H1 (cell line): ENCODE measurements at regions not wholly inside any gene's neighbourhood (a gene's known extent, or its start where the extent isn't known, plus 50 kb on each side); places are given as distances from the start of the nearest gene placed in this dataset.

ENCODE experiments used
- CTCF ChIA-PET: fragments of 300-600 bp; sonication (Branson Sonifier 250); formaldehyde crosslinking; loops from one replicate; lab custom pipeline; 2021; ENCODE audit not compliant: partially characterized antibody; lab: Charles Lee
- POLR2A ChIA-PET: fragments of 300-600 bp; sonication (Branson Sonifier 250); formaldehyde crosslinking; loops from one replicate; lab custom pipeline; 2021; ENCODE audit warnings: inconsistent platforms; ENCODE audit not compliant: partially characterized antibody; lab: Charles Lee
- DNase-seq, 2 experiments: peaks; one replicate each; pipeline versions ENCODE4 v3.0.0 to v3.0.0-alpha.2; 2010 to 2022; ENCODE audit warnings: low spot score in 2 of 2, low read depth in 1 of 2, mixed read lengths in 1 of 2
- FAIRE-seq: peaks from 2 replicates; lab custom pipeline; 2011; peaks lifted over from hg19 to GRCh38; lab: Jason Lieb, UNC
- H2AFZ ChIP-seq: 2 replicates; pipeline ENCODE4 v1.8.1; 2012; ENCODE audit warnings: low read length, inconsistent platforms
- H2AK5ac ChIP-seq: 2 replicates; pipeline ENCODE4 v1.6.1; 2013; ENCODE audit warnings: low read depth, low read length
- H2BK120ac ChIP-seq: replicated peaks from 2 replicates; pipeline ENCODE3; 2013; ENCODE audit warnings: low read depth, low read length, inconsistent platforms
- H2BK12ac ChIP-seq: 2 replicates; pipeline ENCODE4 v1.6.1; 2013; ENCODE audit warnings: low read depth, low read length
- H2BK15ac ChIP-seq: 2 replicates; pipeline ENCODE4 v1.6.1; 2013; ENCODE audit warnings: low read length
- H2BK20ac ChIP-seq: 2 replicates; pipeline ENCODE4 v1.6.1; 2013; ENCODE audit warnings: low read length
- H2BK5ac ChIP-seq: 2 replicates; pipeline ENCODE4 v1.6.1; 2013; ENCODE audit warnings: low read depth, low read length
- H3K14ac ChIP-seq: 2 replicates; pipeline ENCODE4 v1.6.1; 2013; ENCODE audit warnings: inconsistent platforms; ENCODE audit not compliant: insufficient read length
- H3K18ac ChIP-seq: 2 replicates; pipeline ENCODE4 v1.6.1; 2013; ENCODE audit warnings: low read length; ENCODE audit errors: extremely low read depth
- H3K23ac ChIP-seq: 2 replicates; pipeline ENCODE4 v1.6.1; 2013; ENCODE audit warnings: inconsistent platforms; ENCODE audit not compliant: insufficient read length
- H3K23me2 ChIP-seq: 2 replicates; pipeline ENCODE4 v1.6.1; 2013; ENCODE audit warnings: low read depth, low read length
- H3K27ac ChIP-seq: 2 replicates; pipeline ENCODE4 v1.6.1; 2011; ENCODE audit warnings: low read depth, low read length, inconsistent platforms
- H3K27me3 ChIP-seq, 4 experiments: replicated peaks in 1 of 4; 1 replicate in 1 of 4; 2 replicates in 3 of 4; pipeline versions ENCODE4 v1.6.1 to v1.8.1; 2011 to 2013; ENCODE audit warnings: low read length in 3 of 4, mild to moderate bottlenecking in 3 of 4, inconsistent platforms in 2 of 4, mixed read lengths in 2 of 4, moderate library complexity in 1 of 4; ENCODE audit not compliant: control insufficient read depth in 3 of 4, insufficient read depth in 3 of 4; ENCODE audit errors: extremely low read depth in 1 of 4
- H3K36me3 ChIP-seq, 4 experiments: 2 replicates each; pipeline versions ENCODE4 v1.6.1 to v1.8.1; 2011 to 2013; ENCODE audit warnings: mild to moderate bottlenecking in 4 of 4, low read length in 3 of 4, moderate library complexity in 2 of 4, control low read depth in 1 of 4, inconsistent platforms in 1 of 4; ENCODE audit not compliant: insufficient read depth in 4 of 4, control insufficient read depth in 2 of 4
- H3K4ac ChIP-seq: replicated peaks from 2 replicates; pipeline ENCODE3; 2013; ENCODE audit warnings: low read length, low read depth, mixed read lengths, inconsistent platforms; ENCODE audit not compliant: insufficient read length
- H3K4me1 ChIP-seq, 4 experiments: replicated peaks in 1 of 4; 1 replicate in 1 of 4; 2 replicates in 3 of 4; pipeline versions ENCODE4 v1.6.1 to v1.8.1; 2011 to 2013; ENCODE audit warnings: low read length in 3 of 4, inconsistent platforms in 2 of 4, mixed read lengths in 1 of 4; ENCODE audit not compliant: insufficient read depth in 4 of 4, control insufficient read depth in 3 of 4
- H3K4me2 ChIP-seq, 2 experiments: 2 replicates each; pipeline versions ENCODE4 v1.6.1 to v1.8.1; 2011 to 2013; ENCODE audit warnings: low read depth in 2 of 2, low read length in 2 of 2, control low read depth in 1 of 2, inconsistent platforms in 1 of 2, mild to moderate bottlenecking in 1 of 2; ENCODE audit not compliant: insufficient read depth in 1 of 2
- H3K4me3 ChIP-seq, 4 experiments: fragments of 200-600, 300-600 bp in 1 of 4; sonication (generic), shearing (Covaris generic), sonication (Bioruptor Twin) in 1 of 4; 2 replicates each; pipeline versions ENCODE4 v1.5.1 to v1.8.1; 2011 to 2016; ENCODE audit warnings: low read length in 4 of 4, low read depth in 3 of 4, control low read depth in 2 of 4, inconsistent platforms in 2 of 4, mild to moderate bottlenecking in 2 of 4, mixed read lengths in 1 of 4, moderate library complexity in 1 of 4; ENCODE audit not compliant: insufficient read depth in 2 of 4; ENCODE audit errors: extremely low read depth in 1 of 4
- H3K56ac ChIP-seq: replicated peaks from 2 replicates; pipeline ENCODE3; 2013; ENCODE audit warnings: low read depth, mild to moderate bottlenecking, mixed read lengths, low read length, inconsistent platforms; ENCODE audit not compliant: insufficient read length
- H3K79me1 ChIP-seq: 2 replicates; pipeline ENCODE4 v1.6.1; 2013; ENCODE audit warnings: low read depth, low read length, control low read depth
- H3K79me2 ChIP-seq, 2 experiments: 2 replicates each; pipeline versions ENCODE4 v1.6.1 to v1.8.1; 2012 to 2013; ENCODE audit warnings: low read length in 2 of 2, mild to moderate bottlenecking in 2 of 2, inconsistent platforms in 1 of 2; ENCODE audit not compliant: insufficient read depth in 2 of 2, control insufficient read depth in 1 of 2
- H3K9ac ChIP-seq, 4 experiments: replicated peaks in 1 of 4; 1 replicate in 1 of 4; 2 replicates in 3 of 4; pipeline versions ENCODE4 v1.6.1 to v1.8.1; 2011 to 2013; ENCODE audit warnings: low read depth in 3 of 4, low read length in 3 of 4, control low read depth in 2 of 4, mild to moderate bottlenecking in 2 of 4, moderate library complexity in 2 of 4, inconsistent platforms in 1 of 4; ENCODE audit errors: extremely low read depth in 1 of 4
- H3K9me3 ChIP-seq, 2 experiments: 2 replicates each; pipeline versions ENCODE4 v1.6.1 to v1.8.1; 2012 to 2013; ENCODE audit warnings: mild to moderate bottlenecking in 2 of 2, moderate library complexity in 2 of 2, control low read depth in 1 of 2, inconsistent platforms in 1 of 2, low read depth in 1 of 2, low read length in 1 of 2, mixed read lengths in 1 of 2; ENCODE audit not compliant: insufficient read depth in 2 of 2
- H4K20me1 ChIP-seq, 2 experiments: replicated peaks in 1 of 2; 2 replicates each; pipeline versions ENCODE3 to v1.8.1; 2011 to 2013; ENCODE audit warnings: inconsistent platforms in 2 of 2, low read length in 2 of 2, mild to moderate bottlenecking in 1 of 2; ENCODE audit not compliant: insufficient read depth in 2 of 2, control insufficient read depth in 1 of 2
- H4K5ac ChIP-seq: 2 replicates; pipeline ENCODE4 v1.6.1; 2013; ENCODE audit warnings: low read length, low read depth, mixed read lengths, inconsistent platforms; ENCODE audit not compliant: insufficient read length
- H4K8ac ChIP-seq: 2 replicates; pipeline ENCODE4 v1.8.0; 2013; ENCODE audit warnings: mild to moderate bottlenecking, moderate library complexity, low read length, inconsistent platforms; ENCODE audit not compliant: insufficient read depth; ENCODE audit errors: extremely low read depth
- H4K91ac ChIP-seq: replicated peaks from 2 replicates; pipeline ENCODE3; 2013; ENCODE audit warnings: low read length, mixed read lengths, inconsistent platforms; ENCODE audit not compliant: insufficient read length
- CBX8 ChIP-seq: fragments of 300-800, 300-1000 bp; sonication (generic); IDR thresholded peaks from 2 replicates; pipeline ENCODE4 v1.7.1; 2016; ENCODE audit warnings: low read depth, low read length, borderline replicate concordance
- CEBPB ChIP-seq: IDR thresholded peaks from 2 replicates; pipeline ENCODE4 v1.6.1; 2012; ENCODE audit warnings: low read depth, low read length
- CHD2 ChIP-seq: IDR thresholded peaks from 2 replicates; pipeline ENCODE4 v1.6.1; 2012; ENCODE audit warnings: low read length, improper control_type of control experiment
- HDAC6 ChIP-seq: IDR thresholded peaks from one replicate; pipeline ENCODE4 v1.7.1; 2012; ENCODE audit warnings: low read depth, mild to moderate bottlenecking, inconsistent platforms, low read length, moderate library complexity
- POU5F1 ChIP-seq: IDR thresholded peaks from 2 replicates; pipeline ENCODE4 v1.6.1; 2011; ENCODE audit warnings: low read depth, mild to moderate bottlenecking, low read length, moderate library complexity
- RFX5 ChIP-seq: IDR thresholded peaks from 2 replicates; pipeline ENCODE4 v1.6.1; 2011; ENCODE audit warnings: low read depth, low read length, improper control_type of control experiment, borderline replicate concordance
- SP1 ChIP-seq: IDR thresholded peaks from 2 replicates; pipeline ENCODE4 v1.6.1; 2011; ENCODE audit warnings: low read depth, low read length
- TBP ChIP-seq: IDR thresholded peaks from 2 replicates; pipeline ENCODE4 v1.6.1; 2011; ENCODE audit warnings: low read depth, low read length, improper control_type of control experiment
- TEAD4 ChIP-seq: IDR thresholded peaks from 2 replicates; pipeline ENCODE4 v1.6.1; 2012; ENCODE audit warnings: low read depth, low read length, inconsistent platforms, mixed read lengths
- TF ChIP-seq, protein P1 (sequence below), 3 experiments: IDR thresholded peaks; 1 replicate in 2 of 3; 2 replicates in 1 of 3; pipeline versions ENCODE4 v1.5.1 to v1.6.1; 2011; ENCODE audit warnings: low read length in 3 of 3, mild to moderate bottlenecking in 3 of 3, inconsistent platforms in 2 of 3, low read depth in 1 of 3, moderate library complexity in 1 of 3; ENCODE audit not compliant: insufficient read depth in 1 of 3; ENCODE audit errors: control extremely low read depth in 1 of 3
- TF ChIP-seq, protein P2 (sequence below): IDR thresholded peaks from 2 replicates; pipeline ENCODE4 v1.6.1; 2011; ENCODE audit warnings: low read depth, mild to moderate bottlenecking, low read length; ENCODE audit not compliant: insufficient read depth
- TF ChIP-seq, protein P3 (sequence below): IDR thresholded peaks from 2 replicates; pipeline ENCODE4 v1.6.1; 2011; ENCODE audit warnings: low read length, improper control_type of control experiment

DNA sequence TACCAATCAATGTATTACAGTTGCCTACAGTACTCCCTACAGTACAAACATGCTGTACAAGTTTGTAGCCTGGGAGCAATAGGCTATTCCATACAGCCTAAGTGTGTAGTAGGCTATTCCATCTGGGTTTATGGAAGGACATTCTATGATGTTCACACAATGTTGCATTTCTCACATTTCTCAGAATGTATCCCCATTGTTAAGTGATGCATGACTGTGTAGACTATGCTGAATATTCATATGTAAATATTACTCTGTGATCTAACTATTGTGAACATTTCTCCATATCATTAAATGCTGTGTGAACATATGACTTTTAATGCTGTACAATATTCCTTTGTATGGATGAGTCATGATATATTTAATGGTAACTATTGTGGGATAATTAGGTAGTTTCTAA, 139.2 kb upstream of the ADAMTS9 start:
- no peaks in the 10 kb centered on the region for H3K79me1 ChIP-seq
- FAIRE-seq: no peak
- H2BK5ac ChIP-seq: no peak overlapping the region
- no peak overlapping the region for H4K91ac ChIP-seq
- H3K4me2 ChIP-seq: no peak overlapping the region
- H3K18ac ChIP-seq: no peak overlapping the region
- H3K9ac ChIP-seq: no peak overlapping the region
- H4K8ac ChIP-seq: no peak overlapping the region
- H3K36me3 ChIP-seq: no peaks in the 10 kb centered on the region
- no peak overlapping the region for H3K56ac ChIP-seq
- POLR2A ChIA-PET: no interaction called here
- no peak overlapping the region for H3K4ac ChIP-seq
- DNase-seq: no peak
- no peak overlapping the region for H2BK20ac ChIP-seq
- H3K23ac ChIP-seq: no peak overlapping the region
- H3K23me2 ChIP-seq: no peaks in the 10 kb centered on the region
- H4K5ac ChIP-seq: no peak overlapping the region
- no peaks in the 10 kb centered on the region for H3K79me2 ChIP-seq
- H3K9me3 ChIP-seq: no peaks in the 10 kb centered on the region
- no peak overlapping the region for H3K4me3 ChIP-seq
- no peaks in the 10 kb centered on the region for H3K27me3 ChIP-seq
- no peak overlapping the region for H3K14ac ChIP-seq
- H2AK5ac ChIP-seq: no peak overlapping the region
- no peak overlapping the region for H2AFZ ChIP-seq
- CTCF ChIA-PET: interaction anchor here (1.5 kb wide), 1 partner anchor 344 kb away, joined by 3 read pairs; no protein-coding TSS in a partner anchor
- no peak overlapping the region for H2BK120ac ChIP-seq
- no peaks in the 10 kb centered on the region for H3K4me1 ChIP-seq
- no peak overlapping the region for H2BK15ac ChIP-seq
- no peak overlapping the region for H3K27ac ChIP-seq
- no peaks in the 10 kb centered on the region for H4K20me1 ChIP-seq
- no peak overlapping the region for H2BK12ac ChIP-seq
- TF ChIP-seq HDAC6: no peak
- TF ChIP-seq TEAD4: no peak
- no peak for TF ChIP-seq TBP
- TF ChIP-seq CHD2: no peak
- TF ChIP-seq CBX8: no peak
- no peak for TF ChIP-seq RFX5
- TF ChIP-seq, protein P1, sequence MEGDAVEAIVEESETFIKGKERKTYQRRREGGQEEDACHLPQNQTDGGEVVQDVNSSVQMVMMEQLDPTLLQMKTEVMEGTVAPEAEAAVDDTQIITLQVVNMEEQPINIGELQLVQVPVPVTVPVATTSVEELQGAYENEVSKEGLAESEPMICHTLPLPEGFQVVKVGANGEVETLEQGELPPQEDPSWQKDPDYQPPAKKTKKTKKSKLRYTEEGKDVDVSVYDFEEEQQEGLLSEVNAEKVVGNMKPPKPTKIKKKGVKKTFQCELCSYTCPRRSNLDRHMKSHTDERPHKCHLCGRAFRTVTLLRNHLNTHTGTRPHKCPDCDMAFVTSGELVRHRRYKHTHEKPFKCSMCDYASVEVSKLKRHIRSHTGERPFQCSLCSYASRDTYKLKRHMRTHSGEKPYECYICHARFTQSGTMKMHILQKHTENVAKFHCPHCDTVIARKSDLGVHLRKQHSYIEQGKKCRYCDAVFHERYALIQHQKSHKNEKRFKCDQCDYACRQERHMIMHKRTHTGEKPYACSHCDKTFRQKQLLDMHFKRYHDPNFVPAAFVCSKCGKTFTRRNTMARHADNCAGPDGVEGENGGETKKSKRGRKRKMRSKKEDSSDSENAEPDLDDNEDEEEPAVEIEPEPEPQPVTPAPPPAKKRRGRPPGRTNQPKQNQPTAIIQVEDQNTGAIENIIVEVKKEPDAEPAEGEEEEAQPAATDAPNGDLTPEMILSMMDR (IDR thresholded peaks at IDR 0.05; ENCODE audit: control extremely low read depth in 1 of 3, insufficient read depth in 1 of 3, low read depth in 1 of 3, low read length in 3 of 3): no peak
- no peak for TF ChIP-seq CEBPB
- TF ChIP-seq, protein P2, sequence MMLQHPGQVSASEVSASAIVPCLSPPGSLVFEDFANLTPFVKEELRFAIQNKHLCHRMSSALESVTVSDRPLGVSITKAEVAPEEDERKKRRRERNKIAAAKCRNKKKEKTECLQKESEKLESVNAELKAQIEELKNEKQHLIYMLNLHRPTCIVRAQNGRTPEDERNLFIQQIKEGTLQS: no peak
- TF ChIP-seq SP1: no peak
- TF ChIP-seq POU5F1: no peak
- TF ChIP-seq, protein P3, sequence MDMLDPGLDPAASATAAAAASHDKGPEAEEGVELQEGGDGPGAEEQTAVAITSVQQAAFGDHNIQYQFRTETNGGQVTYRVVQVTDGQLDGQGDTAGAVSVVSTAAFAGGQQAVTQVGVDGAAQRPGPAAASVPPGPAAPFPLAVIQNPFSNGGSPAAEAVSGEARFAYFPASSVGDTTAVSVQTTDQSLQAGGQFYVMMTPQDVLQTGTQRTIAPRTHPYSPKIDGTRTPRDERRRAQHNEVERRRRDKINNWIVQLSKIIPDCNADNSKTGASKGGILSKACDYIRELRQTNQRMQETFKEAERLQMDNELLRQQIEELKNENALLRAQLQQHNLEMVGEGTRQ: no peak
